HUES48 (cell line): ENCODE measurements at regions not wholly inside any gene's neighbourhood (a gene's known extent, or its start where the extent isn't known, plus 50 kb on each side); places are given as distances from the start of the nearest gene placed in this dataset.
"Not testable (repeated sequence)": the region's sequence is repeated elsewhere in the genome, so short reads cannot be mapped to it uniquely, and the experiment has no call there.

Experiments
- H3K27ac ChIP-seq: one replicate; pipeline ENCODE4 v1.7.0; 2013; ENCODE audit warnings: low read depth, low read length, inconsistent platforms
- H3K27me3 ChIP-seq: 2 replicates; pipeline ENCODE4 v1.6.1; 2013; ENCODE audit warnings: mild to moderate bottlenecking, low read length; ENCODE audit not compliant: control insufficient read depth, insufficient read depth
- H3K36me3 ChIP-seq: 2 replicates; pipeline ENCODE4 v1.6.1; 2013; ENCODE audit warnings: low read length; ENCODE audit not compliant: control insufficient read depth, insufficient read depth
- H3K4me1 ChIP-seq: 2 replicates; pipeline ENCODE4 v1.6.1; 2013; ENCODE audit warnings: mild to moderate bottlenecking, low read length; ENCODE audit not compliant: control insufficient read depth, insufficient read depth
- H3K4me3 ChIP-seq: 2 replicates; pipeline ENCODE4 v1.5.1; 2013; ENCODE audit warnings: mild to moderate bottlenecking, low read depth, low read length
- H3K9ac ChIP-seq: 2 replicates; pipeline ENCODE4 v1.6.1; 2013; ENCODE audit warnings: mild to moderate bottlenecking, low read depth, low read length, moderate library complexity
- H3K9me3 ChIP-seq: 2 replicates; pipeline ENCODE4 v1.6.1; 2013; ENCODE audit warnings: low read length; ENCODE audit not compliant: control insufficient read depth, insufficient read depth

DNA sequence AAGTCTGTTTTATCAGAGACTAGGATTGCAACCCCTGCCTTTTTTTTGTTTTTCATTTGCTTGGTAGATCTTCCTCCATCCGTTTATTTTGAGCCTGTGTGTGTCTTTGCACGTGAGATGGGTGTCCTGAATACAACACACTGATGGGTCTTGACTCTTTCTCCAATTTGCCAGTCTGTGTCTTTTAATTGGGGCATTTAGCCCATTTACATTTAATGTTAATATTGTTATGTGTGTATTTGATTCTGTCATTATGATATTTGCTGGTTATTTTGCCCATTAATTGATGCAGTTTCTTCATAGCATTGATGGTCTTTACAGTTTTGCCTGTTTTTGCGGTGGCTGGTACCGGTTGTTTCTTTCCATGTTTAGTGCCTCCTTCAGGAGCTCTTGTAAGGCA is 116.0 kb upstream of the PALM2AKAP2 start:
- not testable (repeated sequence) for H3K9me3 ChIP-seq, H3K27ac ChIP-seq, H3K9ac ChIP-seq, H3K4me1 ChIP-seq, H3K4me3 ChIP-seq, H3K36me3 ChIP-seq, H3K27me3 ChIP-seq

DNA sequence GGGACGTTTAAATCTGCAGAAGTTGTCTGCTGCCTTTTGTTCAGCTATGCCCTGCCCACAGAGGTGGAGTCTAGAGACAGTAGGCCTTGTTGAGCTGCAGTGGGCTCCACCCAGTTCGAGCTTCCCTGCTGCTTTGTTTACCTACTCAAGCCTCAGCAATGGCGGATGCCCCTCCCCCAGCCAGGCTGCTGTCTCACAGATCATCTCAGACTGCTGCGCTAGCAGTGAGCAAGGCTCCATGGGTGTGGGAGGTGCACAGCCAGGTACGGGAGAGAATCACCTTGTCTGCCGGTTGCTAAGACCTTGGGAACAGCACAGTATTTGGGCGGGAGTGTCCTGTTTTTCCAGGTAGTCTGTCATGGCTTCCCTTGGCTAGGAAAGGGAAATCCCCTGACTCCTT is 114.3 kb upstream of the PALM2AKAP2 start:
- H3K27ac ChIP-seq, H3K36me3 ChIP-seq, H3K27me3 ChIP-seq, H3K4me3 ChIP-seq, H3K9me3 ChIP-seq, H3K4me1 ChIP-seq: not testable (repeated sequence)
- H3K9ac ChIP-seq: peak overlapping the region; percentile 41; the same call in 1 of the 2 replicates

DNA sequence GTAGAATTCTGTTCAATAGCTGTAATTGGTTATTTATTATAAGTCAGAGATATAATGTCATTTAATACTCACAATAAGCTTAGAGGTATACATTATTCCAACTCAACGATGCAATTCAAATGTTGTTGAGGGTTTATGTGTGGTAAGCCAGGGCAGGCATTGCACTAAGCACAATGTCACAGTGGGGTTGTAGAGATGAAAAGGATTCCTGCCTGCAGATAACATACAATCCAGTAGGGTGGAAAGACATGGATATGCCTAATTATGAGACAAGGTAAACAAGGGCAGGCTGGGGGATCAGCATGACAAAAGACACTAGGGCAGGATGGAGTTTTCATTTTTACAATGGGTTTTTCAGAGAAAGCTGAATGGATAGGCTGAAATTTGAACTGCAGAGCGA is 98.7 kb upstream of the PALM2AKAP2 start:
- H3K9me3 ChIP-seq: no peaks in the 10 kb centered on the region
- no peak overlapping the region for H3K27ac ChIP-seq
- H3K27me3 ChIP-seq: no peaks in the 10 kb centered on the region
- peaks cover 16% of the 10 kb centered on the region for H3K4me1 ChIP-seq
- no peaks in the 10 kb centered on the region for H3K36me3 ChIP-seq
- H3K4me3 ChIP-seq: no peak overlapping the region
- H3K9ac ChIP-seq: no peak overlapping the region

DNA sequence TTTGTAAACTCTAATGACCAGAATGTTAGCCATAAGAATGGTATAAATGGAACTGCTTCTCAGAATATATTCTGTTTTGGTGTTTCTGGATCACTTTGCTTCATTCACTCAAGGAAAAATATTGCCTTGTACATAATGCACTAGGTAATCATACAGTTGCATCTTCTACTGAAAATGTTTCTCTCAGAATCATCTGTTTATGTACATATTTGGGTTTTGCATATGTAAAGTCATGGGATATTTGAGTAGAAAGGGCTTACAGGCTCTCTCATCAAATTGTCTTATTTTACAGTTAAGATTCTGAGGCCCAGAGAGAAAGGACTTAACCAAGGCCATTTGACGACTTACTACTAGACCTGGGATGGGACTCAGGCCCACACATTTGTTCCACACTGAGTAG is 97.8 kb upstream of the PALM2AKAP2 start:
- H3K9me3 ChIP-seq: no peaks in the 10 kb centered on the region
- H3K36me3 ChIP-seq: no peaks in the 10 kb centered on the region
- H3K27me3 ChIP-seq: no peaks in the 10 kb centered on the region
- no peak overlapping the region for H3K9ac ChIP-seq
- no peak overlapping the region for H3K4me3 ChIP-seq
- H3K4me1 ChIP-seq: peaks cover 16% of the 10 kb centered on the region
- no peak overlapping the region for H3K27ac ChIP-seq

DNA sequence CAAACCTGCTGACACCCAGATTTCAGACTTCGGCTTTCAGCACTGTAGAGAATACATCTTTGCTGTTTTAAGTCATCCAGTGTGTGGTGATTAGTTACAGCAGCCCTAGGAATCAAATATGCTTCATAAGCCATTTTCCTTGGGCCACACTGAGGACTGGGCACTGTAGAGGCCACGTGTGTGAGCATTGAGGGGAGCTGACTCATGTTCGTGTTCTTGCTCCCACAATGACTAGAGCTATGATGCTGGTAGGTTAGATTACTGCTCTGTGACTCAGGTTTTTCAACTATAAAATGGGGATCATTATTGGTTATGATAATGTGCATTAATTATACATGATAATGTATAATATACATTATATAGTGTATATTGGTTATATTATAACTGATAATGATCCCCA is 96.5 kb upstream of the PALM2AKAP2 start:
- Histone ChIP-seq H3K27me3 (no peaks in the 10 kb centered on the region), H3K9ac (no peak overlapping the region), H3K36me3 (no peaks in the 10 kb centered on the region), H3K4me3 (no peak overlapping the region), H3K27ac (no peak overlapping the region), H3K4me1 (peaks cover 16% of the 10 kb centered on the region), H3K9me3 (no peaks in the 10 kb centered on the region)

DNA sequence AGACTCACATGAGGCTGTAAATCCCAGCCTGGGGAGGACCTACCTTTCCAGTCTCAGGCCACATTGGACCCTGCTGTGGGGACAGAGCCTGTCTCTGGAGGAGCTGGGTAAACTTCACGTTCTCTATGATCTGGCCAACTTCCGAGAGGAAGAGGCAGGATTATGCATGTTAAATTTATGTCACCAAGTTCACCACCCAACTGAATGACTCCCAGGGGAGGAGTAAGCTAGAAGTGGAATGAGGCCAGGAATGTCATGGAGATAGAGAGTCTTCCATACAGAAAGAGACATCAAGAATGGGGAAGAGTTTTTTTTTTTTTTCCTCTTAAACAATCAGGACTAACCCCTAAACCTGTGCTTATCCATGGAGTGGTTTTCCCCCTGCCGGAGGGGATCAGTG is 90.3 kb upstream of the PALM2AKAP2 start:
- no peak overlapping the region for H3K4me3 ChIP-seq
- no peak overlapping the region for H3K27ac ChIP-seq
- H3K27me3 ChIP-seq: no peaks in the 10 kb centered on the region
- no peaks in the 10 kb centered on the region for H3K4me1 ChIP-seq
- H3K9me3 ChIP-seq: no peaks in the 10 kb centered on the region
- no peak overlapping the region for H3K9ac ChIP-seq
- H3K36me3 ChIP-seq: no peaks in the 10 kb centered on the region

DNA sequence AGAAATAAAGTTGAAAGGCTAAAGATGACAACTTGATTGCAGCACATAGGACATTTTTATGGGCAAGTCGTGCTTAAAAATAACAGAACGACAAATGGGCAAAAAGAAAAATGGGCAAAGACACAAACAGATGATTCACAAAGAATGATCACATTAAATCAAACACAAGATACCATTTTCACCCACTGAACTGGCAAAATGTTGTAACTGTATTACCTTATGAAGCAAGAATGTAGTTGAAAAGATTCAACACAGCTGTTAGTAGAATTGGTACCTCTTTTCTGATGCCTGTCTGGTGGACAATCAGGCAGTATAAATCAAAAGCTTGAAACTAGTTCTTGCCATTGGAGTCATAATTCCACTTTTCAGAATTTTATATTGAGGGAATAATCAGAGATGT is 81.0 kb upstream of the PALM2AKAP2 start:
- Histone ChIP-seq H3K36me3 (no peaks in the 10 kb centered on the region), H3K4me3 (no peak overlapping the region), H3K9ac (no peak overlapping the region), H3K4me1 (no peaks in the 10 kb centered on the region), H3K27ac (no peak overlapping the region), H3K27me3 (no peaks in the 10 kb centered on the region), H3K9me3 (no peaks in the 10 kb centered on the region)

DNA sequence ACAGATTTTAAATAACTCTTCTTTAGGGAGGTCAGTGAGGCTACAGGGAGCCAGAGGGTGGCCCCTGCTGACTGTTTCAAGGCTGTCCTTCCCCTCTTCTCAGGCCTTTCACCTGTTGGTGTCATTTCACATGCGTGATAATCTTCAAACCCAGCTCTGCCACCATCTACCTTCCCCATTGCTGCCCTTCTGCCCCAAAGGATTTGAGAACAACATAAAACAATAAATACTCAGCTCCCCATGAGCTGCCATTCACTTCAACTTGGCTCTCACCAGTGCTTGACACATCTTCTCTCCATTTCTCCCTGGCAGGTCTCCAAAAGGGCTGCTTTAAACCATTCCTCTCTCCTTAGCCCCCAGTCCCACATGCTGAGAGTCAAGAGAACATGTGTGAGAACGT is 75.5 kb upstream of the PALM2AKAP2 start:
- H3K27me3 ChIP-seq: no peaks in the 10 kb centered on the region

DNA sequence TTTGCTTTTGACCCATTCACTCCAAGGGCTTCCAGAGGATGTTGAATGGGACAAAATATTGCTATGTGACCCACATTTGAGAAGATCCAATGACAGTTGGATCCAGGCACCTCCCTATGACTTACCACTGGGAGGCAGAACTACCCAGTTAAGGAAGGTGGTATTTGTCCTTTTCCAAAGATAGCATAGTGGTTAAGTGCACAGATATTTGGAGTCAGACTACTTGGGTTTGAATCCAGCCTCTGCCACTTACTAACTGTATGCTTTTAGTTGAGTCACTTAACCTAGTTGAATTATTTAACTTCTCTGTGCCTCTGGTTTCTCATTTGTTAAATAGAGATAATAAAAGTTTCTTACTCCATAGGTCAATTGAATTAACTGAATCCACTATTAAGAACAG is 74.5 kb upstream of the PALM2AKAP2 start:
- Histone ChIP-seq H3K4me3 (no peak overlapping the region), H3K9me3 (no peaks in the 10 kb centered on the region), H3K36me3 (no peaks in the 10 kb centered on the region), H3K9ac (no peak overlapping the region), H3K27ac (no peak overlapping the region), H3K27me3 (no peaks in the 10 kb centered on the region), H3K4me1 (no peaks in the 10 kb centered on the region)

More for the DNA sequence above, 75.5 kb upstream of the PALM2AKAP2 start:
- no peak overlapping the region for H3K9ac ChIP-seq
- H3K36me3 ChIP-seq: no peaks in the 10 kb centered on the region
- no peaks in the 10 kb centered on the region for H3K9me3 ChIP-seq
- no peak overlapping the region for H3K4me3 ChIP-seq
- no peaks in the 10 kb centered on the region for H3K4me1 ChIP-seq
- H3K27ac ChIP-seq: no peak overlapping the region

DNA sequence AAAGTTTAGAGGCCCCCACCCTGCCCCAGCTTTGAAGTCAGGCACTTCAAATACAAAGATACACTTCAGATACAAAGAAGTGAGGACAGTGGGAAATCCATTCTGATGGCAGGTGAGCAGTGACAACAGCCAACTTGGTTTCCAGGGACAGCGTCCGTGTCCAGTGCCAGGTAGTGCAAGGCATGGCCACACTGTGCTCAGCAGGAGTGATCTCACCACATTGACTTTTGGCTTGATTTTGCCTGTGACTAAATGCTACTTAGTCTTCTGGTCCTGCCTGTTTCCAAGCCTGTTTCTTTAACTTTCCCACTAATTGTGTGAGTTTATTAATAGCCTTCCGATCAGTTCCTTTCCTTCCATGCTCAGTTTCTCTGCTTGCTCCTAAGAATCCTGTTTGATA is 72.6 kb upstream of the PALM2AKAP2 start:
- no peaks in the 10 kb centered on the region for H3K9me3 ChIP-seq

DNA sequence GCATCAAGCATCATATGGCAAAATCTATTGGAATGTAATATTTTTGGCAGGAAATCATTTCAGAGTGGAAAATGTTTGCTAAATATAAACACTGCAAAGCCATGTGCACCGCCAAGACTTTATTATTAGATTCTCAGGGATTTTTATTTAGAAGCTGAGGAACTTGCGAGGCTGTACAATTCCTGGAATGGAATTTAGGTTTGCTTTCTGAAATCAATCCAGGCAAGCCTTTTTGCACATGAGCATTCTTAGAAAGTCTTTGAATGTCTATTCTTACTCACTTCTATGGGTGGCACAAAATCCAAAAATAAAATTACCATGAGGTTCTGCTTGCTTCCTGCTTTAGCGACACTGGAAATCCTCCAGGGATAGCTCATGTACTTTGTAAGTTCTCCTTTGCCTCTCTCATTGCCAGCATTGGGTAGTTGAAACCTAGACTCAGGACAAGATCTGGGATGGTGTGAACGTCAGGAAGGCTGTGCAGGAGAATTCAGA is 71.5 kb upstream of the PALM2AKAP2 start:
- H3K27ac ChIP-seq: no peak overlapping the region
- no peak overlapping the region for H3K9ac ChIP-seq
- H3K4me1 ChIP-seq: no peaks in the 10 kb centered on the region
- H3K4me3 ChIP-seq: no peak overlapping the region
- no peaks in the 10 kb centered on the region for H3K36me3 ChIP-seq
- H3K27me3 ChIP-seq: no peaks in the 10 kb centered on the region
- H3K9me3 ChIP-seq: no peaks in the 10 kb centered on the region

More for the DNA sequence above, 72.6 kb upstream of the PALM2AKAP2 start:
- no peak overlapping the region for H3K9ac ChIP-seq
- H3K4me1 ChIP-seq: no peaks in the 10 kb centered on the region
- no peak overlapping the region for H3K4me3 ChIP-seq
- H3K27me3 ChIP-seq: no peaks in the 10 kb centered on the region
- no peak overlapping the region for H3K27ac ChIP-seq
- no peaks in the 10 kb centered on the region for H3K36me3 ChIP-seq

DNA sequence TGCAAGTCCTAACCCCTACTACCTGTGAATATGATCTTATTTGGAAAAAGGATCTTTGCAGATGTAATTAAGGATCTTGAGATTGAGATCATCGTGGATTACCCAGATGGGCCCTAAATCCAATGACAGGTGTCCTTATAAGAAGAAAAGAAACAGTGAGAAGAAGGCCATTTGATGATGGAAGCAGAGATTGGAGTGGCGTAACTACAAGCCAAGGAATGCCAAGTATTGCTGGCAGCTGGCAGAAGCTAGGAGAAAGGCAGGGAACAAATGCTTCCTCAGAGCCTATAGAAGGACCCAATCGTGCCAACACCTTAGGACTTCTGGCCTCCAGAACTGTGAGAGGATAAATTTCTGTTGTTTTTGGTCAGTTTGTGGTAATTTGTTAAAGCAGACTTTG is 70.1 kb upstream of the PALM2AKAP2 start:
- Histone ChIP-seq H3K9me3 (no peaks in the 10 kb centered on the region), H3K9ac (no peak overlapping the region), H3K36me3 (no peaks in the 10 kb centered on the region), H3K27me3 (no peaks in the 10 kb centered on the region), H3K27ac (no peak overlapping the region), H3K4me1 (no peaks in the 10 kb centered on the region), H3K4me3 (no peak overlapping the region)
